Parathyroid adenoma (tissue), 2 donors: ENCODE measurements at regions not wholly inside any gene's neighbourhood (a gene's known extent, or its start where the extent isn't known, plus 50 kb on each side); places are given as distances from the start of the nearest gene placed in this dataset.

Source experiments
- H2AFZ ChIP-seq: fragments of 300-600 bp; sonication (generic); one replicate; pipeline ENCODE4 v1.7.0; 2017; ENCODE audit warnings: antibody characterized with exemption, mild to moderate bottlenecking
- H3K27ac ChIP-seq: fragments of 300-600 bp; sonication (generic); one replicate; pipeline ENCODE4 v1.7.0; 2017
- H3K27me3 ChIP-seq: fragments of 300-600 bp; sonication (generic); one replicate; pipeline ENCODE4 v1.7.0; 2017; ENCODE audit warnings: low read length; ENCODE audit not compliant: control insufficient read depth, insufficient read depth
- H3K36me3 ChIP-seq: fragments of 300-600 bp; sonication (generic); one replicate; pipeline ENCODE4 v1.7.0; 2017; ENCODE audit warnings: low read length; ENCODE audit not compliant: control insufficient read depth, insufficient read depth
- H3K4me1 ChIP-seq: fragments of 300-600 bp; sonication (generic); one replicate; pipeline ENCODE4 v1.7.0; 2017; ENCODE audit warnings: control low read depth
- H3K4me2 ChIP-seq: fragments of 300-600 bp; sonication (generic); one replicate; pipeline ENCODE4 v1.7.0; 2017; ENCODE audit warnings: low read length
- H3K4me3 ChIP-seq: fragments of 300-600 bp; sonication (generic); one replicate; pipeline ENCODE4 v1.7.0; 2017; ENCODE audit warnings: low read depth, low read length
- H3K79me2 ChIP-seq: fragments of 300-600 bp; sonication (generic); one replicate; pipeline ENCODE4 v1.7.0; 2017; ENCODE audit warnings: control low read depth
- H3K9ac ChIP-seq: fragments of 300-600 bp; sonication (generic); one replicate; pipeline ENCODE4 v1.7.0; 2017; ENCODE audit warnings: mild to moderate bottlenecking
- H3K9me3 ChIP-seq: fragments of 300-600 bp; sonication (generic); one replicate; pipeline ENCODE4 v1.7.0; 2017; ENCODE audit warnings: low read length; ENCODE audit not compliant: control insufficient read depth
- CTCF ChIP-seq: fragments of 300-600 bp; sonication (generic); IDR thresholded peaks from one replicate; pipeline ENCODE4 v1.7.0; 2017; ENCODE audit warnings: antibody characterized with exemption, mild to moderate bottlenecking
- donor health status: primary hyperparathyroidism.

- Histone ChIP-seq H3K36me3 (no peaks in the 10 kb centered on the region), H3K27ac (no peak overlapping the region), H3K27me3 (no peaks in the 10 kb centered on the region), H3K9me3 (no peaks in the 10 kb centered on the region), H3K9ac (no peak overlapping the region), H3K4me3 (no peak overlapping the region), H3K4me2 (no peak overlapping the region), H2AFZ (no peak overlapping the region), H3K79me2 (no peaks in the 10 kb centered on the region), H3K4me1 (no peaks in the 10 kb centered on the region)
- no peak for TF ChIP-seq CTCF
Observed at GRCh38 chr10:78738861-78739260, 329.9 kb upstream of the ZMIZ1 start.

GRCh38 chr10:78739444-78740053 is 329.2 kb upstream of the ZMIZ1 start:
- no peak overlapping the region for H2AFZ ChIP-seq
- no peaks in the 10 kb centered on the region for H3K36me3 ChIP-seq
- H3K27me3 ChIP-seq = no peaks in the 10 kb centered on the region
- no peaks in the 10 kb centered on the region for H3K4me1 ChIP-seq
- no peak overlapping the region for H3K4me2 ChIP-seq
- no peaks in the 10 kb centered on the region for H3K9me3 ChIP-seq
- no peak overlapping the region for H3K9ac ChIP-seq
- no peak for TF ChIP-seq CTCF
- H3K27ac ChIP-seq = no peak overlapping the region
- H3K79me2 ChIP-seq = no peaks in the 10 kb centered on the region
- H3K4me3 ChIP-seq = no peak overlapping the region

- no peak overlapping the region for H3K27ac ChIP-seq
Observed at GRCh38 chr10:78740976-78741915, 327.5 kb upstream of the ZMIZ1 start.

GRCh38 chr10:78742406-78742729 is 326.4 kb upstream of the ZMIZ1 start:
- H3K27me3 ChIP-seq = no peaks in the 10 kb centered on the region
- no peak overlapping the region for H3K27ac ChIP-seq
- H3K4me2 ChIP-seq = no peak overlapping the region
- H2AFZ ChIP-seq = no peak overlapping the region
- H3K4me1 ChIP-seq = no peaks in the 10 kb centered on the region
- no peak overlapping the region for H3K4me3 ChIP-seq
- no peak for TF ChIP-seq CTCF
- H3K9me3 ChIP-seq = no peaks in the 10 kb centered on the region
- no peak overlapping the region for H3K9ac ChIP-seq
- H3K36me3 ChIP-seq = no peaks in the 10 kb centered on the region
- no peaks in the 10 kb centered on the region for H3K79me2 ChIP-seq

More at GRCh38 chr10:78740976-78741915, 327.5 kb upstream of the ZMIZ1 start:
- Histone ChIP-seq H3K4me1 (no peaks in the 10 kb centered on the region), H3K27me3 (no peaks in the 10 kb centered on the region), H3K36me3 (no peaks in the 10 kb centered on the region), H3K4me2 (no peak overlapping the region), H3K9ac (no peak overlapping the region), H3K4me3 (no peak overlapping the region), H3K9me3 (no peaks in the 10 kb centered on the region), H3K79me2 (no peaks in the 10 kb centered on the region), H2AFZ (no peak overlapping the region)
- no peak for TF ChIP-seq CTCF
